ENCODE measurements at regions not wholly inside any gene's neighbourhood (a gene's known extent, or its start where the extent isn't known, plus 50 kb on each side); places are given as distances from the start of the nearest gene placed in this dataset.
A peak's percentile ranks its signal among the peaks of the same experiment; 100 is the strongest.

- Histone ChIP-seq H3K27ac (no peak overlapping the region), H3K9me3 (no peaks in the 10 kb centered on the region), H3K4me1 (peaks cover 0 to 9% (median 0%) of the 10 kb centered on the region in 4 donors), H3K27me3 (no peaks in the 10 kb centered on the region), H3K36me3 (no peaks in the 10 kb centered on the region), H3K4me3 (no peak overlapping the region)
- no peak for DNase-seq
- TF ChIP-seq CTCF (IDR thresholded peaks at IDR 0.05) (no peak), POLR2A (IDR thresholded peaks at IDR 0.05) (no peak), EP300 (IDR thresholded peaks at IDR 0.05) (no peak), POLR2AphosphoS5 (IDR thresholded peaks at IDR 0.05) (no peak)
- WGBS, 2 donors, result 77 to 90% methylated on average over 2 of the region's 2 CpGs
- intact Hi-C loops (cut with DNase I), result no loop called here
Observed at GRCh38 chr4:141415651-141416050, 195.0 kb downstream of the ZNF330 start.

- intact Hi-C loops (cut with DNase I), result no loop called here
- Histone ChIP-seq H3K4me3 (no peak overlapping the region), H3K9me3 (no peaks in the 10 kb centered on the region), H3K27ac (no peak overlapping the region), H3K27me3 (no peaks in the 10 kb centered on the region), H3K36me3 (no peaks in the 10 kb centered on the region), H3K4me1 (peaks cover 0 to 9% (median 0%) of the 10 kb centered on the region in 4 donors)
- TF ChIP-seq CTCF (IDR thresholded peaks at IDR 0.05), result no peak
- no peak for TF ChIP-seq POLR2AphosphoS5 (IDR thresholded peaks at IDR 0.05)
- no peak for TF ChIP-seq EP300 (IDR thresholded peaks at IDR 0.05)
- TF ChIP-seq POLR2A (IDR thresholded peaks at IDR 0.05), result no peak
- WGBS, 2 donors, result 81 to 93% methylated on average over 2 of the region's 2 CpGs
- no peak for DNase-seq
Observed at GRCh38 chr4:141416219-141416618, 195.5 kb downstream of the ZNF330 start.

- WGBS, 2 donors, result 81 to 88% methylated on average over 4 of the region's 4 CpGs
- H3K4me3 ChIP-seq, result no peak overlapping the region
- peaks cover 0 to 9% (median 0%) of the 10 kb centered on the region in 4 donors for H3K4me1 ChIP-seq
- intact Hi-C loops (cut with DNase I), result no loop called here
- no peaks in the 10 kb centered on the region for H3K27me3 ChIP-seq
- no peak for DNase-seq
- H3K9me3 ChIP-seq, result no peaks in the 10 kb centered on the region
- no peaks in the 10 kb centered on the region for H3K36me3 ChIP-seq
- no peak overlapping the region for H3K27ac ChIP-seq
- TF ChIP-seq POLR2AphosphoS5 (IDR thresholded peaks at IDR 0.05) (no peak), CTCF (IDR thresholded peaks at IDR 0.05) (no peak)
Observed at GRCh38 chr4:141416677-141417363, 196.1 kb downstream of the ZNF330 start.

DNA sequence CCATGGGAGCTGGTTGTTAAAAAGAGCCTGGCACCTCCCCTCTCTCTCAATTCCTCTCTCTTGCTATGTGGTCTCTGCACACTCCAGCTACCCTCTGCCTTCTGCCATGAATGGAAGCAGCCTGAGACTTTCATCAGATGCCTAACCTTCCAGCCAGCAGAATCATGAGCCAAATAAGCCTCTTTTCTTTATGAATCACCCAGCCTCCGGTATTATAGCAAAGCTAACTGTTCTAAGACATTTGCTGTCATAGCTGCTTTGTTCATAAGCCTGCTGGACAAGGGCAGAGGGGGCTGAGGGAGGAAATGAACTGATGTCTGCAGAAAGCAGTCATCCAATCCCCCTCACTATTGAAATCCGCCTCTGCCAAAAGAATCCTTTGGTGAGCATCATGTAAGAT, 196.7 kb downstream of the ZNF330 start:
- no peaks in the 10 kb centered on the region for H3K9me3 ChIP-seq
- H3K36me3 ChIP-seq, result no peaks in the 10 kb centered on the region
- no peak for TF ChIP-seq EP300 (IDR thresholded peaks at IDR 0.05)
- no peak for TF ChIP-seq CTCF (IDR thresholded peaks at IDR 0.05)
- TF ChIP-seq POLR2AphosphoS5 (IDR thresholded peaks at IDR 0.05), result no peak
- TF ChIP-seq POLR2A (IDR thresholded peaks at IDR 0.05), result no peak
- H3K27ac ChIP-seq, result no peak overlapping the region
- intact Hi-C loops (cut with DNase I), result no loop called here
- no peaks in the 10 kb centered on the region for H3K27me3 ChIP-seq
- peaks cover 0 to 9% (median 0%) of the 10 kb centered on the region in 4 donors for H3K4me1 ChIP-seq
- DNase-seq, result no peak
- 89% methylated on average over 2 of the region's 2 CpGs for WGBS, 2 donors
- H3K4me3 ChIP-seq, result no peak overlapping the region

- no peak for DNase-seq
- H3K27ac ChIP-seq, result no peak overlapping the region
- TF ChIP-seq CTCF (IDR thresholded peaks at IDR 0.05) (no peak), POLR2AphosphoS5 (IDR thresholded peaks at IDR 0.05) (peak in 1 of 4 donors; percentile 7), EP300 (IDR thresholded peaks at IDR 0.05) (no peak)
- peaks cover 0 to 8% (median 0%) of the 10 kb centered on the region in 4 donors for H3K4me1 ChIP-seq
- H3K27me3 ChIP-seq, result no peaks in the 10 kb centered on the region
- no peaks in the 10 kb centered on the region for H3K36me3 ChIP-seq
- no peaks in the 10 kb centered on the region for H3K9me3 ChIP-seq
- intact Hi-C loops (cut with DNase I), result no loop called here
- H3K4me3 ChIP-seq, result no peak overlapping the region
- 73 to 87% methylated on average over 1 of the region's 1 CpG for WGBS, 2 donors
Observed at GRCh38 chr4:141425124-141425523, 204.4 kb downstream of the ZNF330 start.
